CD4-positive, CD25-positive, alpha-beta regulatory T cell (primary cell): ENCODE measurements at regions not wholly inside any gene's neighbourhood (a gene's known extent, or its start where the extent isn't known, plus 50 kb on each side); places are given as distances from the start of the nearest gene placed in this dataset.
"Not testable (repeated sequence)": the region's sequence is repeated elsewhere in the genome, so short reads cannot be mapped to it uniquely, and the experiment has no call there.

Experiments
- ATAC-seq, 2 donors: fragments of 150-1000 bp; cut with Tn5 transposase; one replicate each; pipeline ENCODE4 v1.10.0; 2021; ENCODE audit warnings: low read depth in 2 of 2, moderate number of reproducible peaks in 2 of 2, moderate library complexity in 1 of 2
- DNase-seq, 3 donors: peaks; one replicate each; pipeline versions ENCODE4 v3.0.0 to v3.0.0-alpha.2; 2012 to 2022; ENCODE audit warnings: mixed read lengths in 1 of 3
- H3K27ac ChIP-seq: one replicate; pipeline ENCODE4 v1.7.0; 2013; ENCODE audit warnings: mild to moderate bottlenecking, low read length; ENCODE audit not compliant: insufficient read depth, poor library complexity, severe bottlenecking
- H3K27me3 ChIP-seq: one replicate; pipeline ENCODE4 v1.7.0; 2013; ENCODE audit warnings: low read length; ENCODE audit not compliant: control insufficient read depth, insufficient read depth
- H3K36me3 ChIP-seq: one replicate; pipeline ENCODE4 v1.7.0; 2013; ENCODE audit warnings: mild to moderate bottlenecking, low read length, moderate library complexity; ENCODE audit not compliant: control insufficient read depth, insufficient read depth
- H3K4me1 ChIP-seq: 2 replicates; pipeline ENCODE4 v1.7.0; 2013; ENCODE audit warnings: mild to moderate bottlenecking, low read length; ENCODE audit not compliant: insufficient read depth, control insufficient read depth, poor library complexity, severe bottlenecking
- H3K4me3 ChIP-seq: one replicate; pipeline ENCODE4 v1.7.0; 2013; ENCODE audit warnings: low read depth, mild to moderate bottlenecking, low read length, moderate library complexity
- H3K9me3 ChIP-seq, 2 experiments: 1 replicate in 1 of 2; 2 replicates in 1 of 2; pipeline ENCODE4 v1.7.0; 2013; ENCODE audit warnings: low read length in 2 of 2, mild to moderate bottlenecking in 1 of 2, moderate library complexity in 1 of 2; ENCODE audit not compliant: control insufficient read depth in 2 of 2
- H3K27ac Mint-ChIP-seq, 3 donors: one replicate each; pipeline ENCODE4 v1.8.0; 2020 to 2022; ENCODE audit warnings: mild to moderate bottlenecking in 3 of 3, mixed read lengths in 3 of 3, moderate library complexity in 2 of 3
- H3K27me3 Mint-ChIP-seq: one replicate; pipeline ENCODE4 v1.8.0; 2022; ENCODE audit warnings: mild to moderate bottlenecking, mixed read lengths
- H3K36me3 Mint-ChIP-seq: one replicate; pipeline ENCODE4 v1.8.0; 2020; ENCODE audit warnings: mixed read lengths
- H3K4me1 Mint-ChIP-seq, 4 donors: one replicate each; pipeline ENCODE4 v1.8.0; 2020 to 2022; ENCODE audit warnings: mixed read lengths in 4 of 4, mild to moderate bottlenecking in 1 of 4
- H3K4me3 Mint-ChIP-seq, 4 donors: one replicate each; pipeline ENCODE4 v1.8.0; 2020 to 2022; ENCODE audit warnings: mild to moderate bottlenecking in 4 of 4, mixed read lengths in 4 of 4, moderate library complexity in 3 of 4
- H3K9me3 Mint-ChIP-seq, 7 donors: one replicate each; pipeline ENCODE4 v1.8.0; 2020 to 2022; ENCODE audit warnings: mixed read lengths in 7 of 7, mild to moderate bottlenecking in 3 of 7, moderate library complexity in 2 of 7

- Histone ChIP-seq H3K4me3 (no peak overlapping the region), H3K27me3 (no peaks in the 10 kb centered on the region), H3K9me3 (no peaks in the 10 kb centered on the region), H3K27ac (no peak overlapping the region), H3K36me3 (no peaks in the 10 kb centered on the region), H3K4me1 (no peaks in the 10 kb centered on the region)
- Mint-ChIP-seq H3K27ac (no peak overlapping the region), H3K4me1 (no peaks in the 10 kb centered on the region), H3K27me3 (peaks cover 6% of the 10 kb centered on the region), H3K9me3 (peaks cover 0 to 2% (median 0%) of the 10 kb centered on the region in 7 donors), H3K4me3 (no peak overlapping the region), H3K36me3 (no peaks in the 10 kb centered on the region)
- no peak for DNase-seq
- no peak for ATAC-seq
Measured at GRCh38 chr3:127042634-127043033, 59.7 kb downstream of the PLXNA1 start.

GRCh38 chr3:127043041-127043641, 60.2 kb downstream of the PLXNA1 start:
- no peaks in the 10 kb centered on the region for H3K27me3 ChIP-seq
- no peak overlapping the region for H3K4me3 Mint-ChIP-seq
- H3K9me3 Mint-ChIP-seq, result peaks cover 0 to 2% (median 0%) of the 10 kb centered on the region in 7 donors
- no peak overlapping the region for H3K4me3 ChIP-seq
- no peak overlapping the region for H3K27ac ChIP-seq
- no peaks in the 10 kb centered on the region for H3K36me3 ChIP-seq
- no peak overlapping the region for H3K27ac Mint-ChIP-seq
- H3K4me1 Mint-ChIP-seq, result no peaks in the 10 kb centered on the region
- ATAC-seq (no peak), DNase-seq (no peak)
- no peaks in the 10 kb centered on the region for H3K4me1 ChIP-seq
- no peaks in the 10 kb centered on the region for H3K9me3 ChIP-seq
- peaks cover 6% of the 10 kb centered on the region for H3K27me3 Mint-ChIP-seq
- H3K36me3 Mint-ChIP-seq, result no peaks in the 10 kb centered on the region

GRCh38 chr3:127043731-127044510, 61.0 kb downstream of the PLXNA1 start:
- no peaks in the 10 kb centered on the region for H3K4me1 ChIP-seq
- Mint-ChIP-seq H3K9me3 (peaks cover 0 to under 1% (median 0%) of the 10 kb centered on the region in 7 donors), H3K4me1 (no peaks in the 10 kb centered on the region), H3K27me3 (peaks cover 6% of the 10 kb centered on the region), H3K4me3 (peak overlapping the region in 1 of 4 donors; percentile 17), H3K27ac (no peak overlapping the region), H3K36me3 (no peaks in the 10 kb centered on the region)
- no peaks in the 10 kb centered on the region for H3K36me3 ChIP-seq
- no peaks in the 10 kb centered on the region for H3K27me3 ChIP-seq
- no peak for ATAC-seq
- no peak overlapping the region for H3K27ac ChIP-seq
- DNase-seq, result no peak
- no peak overlapping the region for H3K4me3 ChIP-seq
- H3K9me3 ChIP-seq, result no peaks in the 10 kb centered on the region

GRCh38 chr3:127044996-127045395, 62.1 kb downstream of the PLXNA1 start:
- ATAC-seq, result no peak
- no peak for DNase-seq
- Histone ChIP-seq H3K27me3 (no peaks in the 10 kb centered on the region), H3K36me3 (no peaks in the 10 kb centered on the region), H3K27ac (no peak overlapping the region), H3K4me3 (no peak overlapping the region), H3K9me3 (peaks cover 0 to 2% of the 10 kb centered on the region in 2 experiments), H3K4me1 (no peaks in the 10 kb centered on the region)
- H3K9me3 Mint-ChIP-seq, result peaks cover 0 to 7% (median 0%) of the 10 kb centered on the region in 7 donors
- H3K27me3 Mint-ChIP-seq, result peaks cover 6% of the 10 kb centered on the region
- no peak overlapping the region for H3K27ac Mint-ChIP-seq
- no peaks in the 10 kb centered on the region for H3K4me1 Mint-ChIP-seq
- no peaks in the 10 kb centered on the region for H3K36me3 Mint-ChIP-seq
- no peak overlapping the region for H3K4me3 Mint-ChIP-seq

GRCh38 chr3:127045435-127046045, 62.6 kb downstream of the PLXNA1 start:
- H3K36me3 ChIP-seq, result no peaks in the 10 kb centered on the region
- no peak overlapping the region for H3K4me3 ChIP-seq
- ATAC-seq (no peak), DNase-seq (no peak)
- peaks cover 0 to 2% of the 10 kb centered on the region in 2 experiments for H3K9me3 ChIP-seq
- Mint-ChIP-seq H3K4me3 (no peak overlapping the region), H3K36me3 (no peaks in the 10 kb centered on the region), H3K27me3 (peaks cover 6% of the 10 kb centered on the region), H3K4me1 (no peaks in the 10 kb centered on the region), H3K27ac (no peak overlapping the region), H3K9me3 (peaks cover 0 to 10% (median 0%) of the 10 kb centered on the region in 7 donors)
- H3K27ac ChIP-seq, result no peak overlapping the region
- no peaks in the 10 kb centered on the region for H3K27me3 ChIP-seq
- no peaks in the 10 kb centered on the region for H3K4me1 ChIP-seq

GRCh38 chr3:127046690-127047089, 63.8 kb downstream of the PLXNA1 start:
- not testable (repeated sequence) for H3K4me3 ChIP-seq, H3K36me3 ChIP-seq, H3K9me3 ChIP-seq, ATAC-seq, H3K36me3 Mint-ChIP-seq, H3K4me1 Mint-ChIP-seq, DNase-seq, H3K27me3 ChIP-seq, H3K27ac ChIP-seq, H3K27ac Mint-ChIP-seq, H3K4me1 ChIP-seq, H3K27me3 Mint-ChIP-seq, H3K4me3 Mint-ChIP-seq
- peaks cover 0 to 10% (median 0%) of the 10 kb centered on the region in 7 donors for H3K9me3 Mint-ChIP-seq

DNA sequence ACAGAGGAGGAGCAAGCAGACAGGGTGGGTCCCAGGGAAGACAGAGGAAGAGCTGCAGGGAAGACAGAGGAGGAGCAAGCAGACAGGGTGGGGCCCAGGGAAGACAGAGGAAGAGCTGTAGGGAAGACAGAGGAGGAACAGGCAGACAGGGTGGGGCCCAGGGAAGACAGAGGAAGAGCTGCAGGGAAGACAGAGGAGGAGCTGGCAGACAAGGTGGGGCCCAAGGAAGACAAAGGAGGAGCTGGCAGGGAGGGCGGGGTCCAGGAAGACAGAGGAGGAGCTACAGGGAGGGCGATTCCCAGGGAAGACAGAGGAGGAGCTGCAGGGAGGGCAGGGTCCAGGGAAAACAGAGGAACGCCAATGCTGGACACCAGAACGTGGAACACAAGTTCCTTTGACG, 66.5 kb downstream of the PLXNA1 start:
- H3K27me3 Mint-ChIP-seq, result peaks cover 6% of the 10 kb centered on the region
- H3K9me3 Mint-ChIP-seq, result peaks cover 0 to 10% (median 0%) of the 10 kb centered on the region in 7 donors
- H3K4me3 Mint-ChIP-seq, result no peak overlapping the region
- H3K36me3 ChIP-seq, result no peaks in the 10 kb centered on the region
- peaks cover 0 to 2% of the 10 kb centered on the region in 2 experiments for H3K9me3 ChIP-seq
- H3K4me3 ChIP-seq, result no peak overlapping the region
- H3K27ac Mint-ChIP-seq, result no peak overlapping the region
- H3K4me1 Mint-ChIP-seq, result no peaks in the 10 kb centered on the region
- no peak for ATAC-seq
- no peaks in the 10 kb centered on the region for H3K4me1 ChIP-seq
- H3K27me3 ChIP-seq, result no peaks in the 10 kb centered on the region
- no peak for DNase-seq
- H3K36me3 Mint-ChIP-seq, result no peaks in the 10 kb centered on the region
- H3K27ac ChIP-seq, result no peak overlapping the region
